IPS DF 19.7 (cell line): ENCODE measurements at regions not wholly inside any gene's neighbourhood (a gene's known extent, or its start where the extent isn't known, plus 50 kb on each side); places are given as distances from the start of the nearest gene placed in this dataset.
A peak's percentile ranks its signal among the peaks of the same experiment; 100 is the strongest.

Experiments used
- DNase-seq: peaks from one replicate; pipeline ENCODE4 v3.0.0-alpha.2; 2013; ENCODE audit warnings: low read depth, low spot score

- no peak for DNase-seq
Measured at GRCh38 chr5:68924481-68925145, 169.2 kb upstream of the SLC30A5 start.

DNA sequence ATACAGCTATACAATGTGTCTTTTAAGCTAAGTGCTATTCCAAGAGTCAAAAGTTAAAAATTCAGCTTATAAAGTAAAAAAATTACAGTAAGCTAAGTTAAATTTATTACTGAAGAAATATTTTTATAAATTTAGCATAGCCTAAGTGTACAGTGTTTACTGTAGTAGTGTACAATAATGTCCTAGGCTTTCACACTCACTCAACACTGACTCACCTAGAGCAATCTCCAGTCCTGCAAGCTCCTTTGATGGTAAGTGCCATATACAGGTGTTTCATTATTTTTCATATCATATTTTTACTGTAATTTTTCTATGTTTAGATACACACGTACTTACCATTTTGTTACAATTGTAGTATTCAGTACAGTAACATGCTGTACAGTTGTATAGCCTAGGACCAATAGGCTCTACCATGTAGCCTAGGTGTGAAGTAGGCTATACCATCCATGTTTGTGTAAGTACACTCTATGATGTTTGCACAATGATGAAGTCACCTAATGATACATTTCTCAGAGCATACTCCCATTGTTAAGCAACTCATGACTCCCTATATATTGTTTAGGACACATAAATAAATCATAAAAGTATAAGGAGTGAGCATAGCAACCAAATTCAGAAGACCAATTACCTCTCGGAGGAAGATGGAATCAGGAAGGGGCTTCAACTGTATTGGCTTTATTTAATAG, 165.1 kb upstream of the SLC30A5 start:
- DNase-seq, result no peak

DNA sequence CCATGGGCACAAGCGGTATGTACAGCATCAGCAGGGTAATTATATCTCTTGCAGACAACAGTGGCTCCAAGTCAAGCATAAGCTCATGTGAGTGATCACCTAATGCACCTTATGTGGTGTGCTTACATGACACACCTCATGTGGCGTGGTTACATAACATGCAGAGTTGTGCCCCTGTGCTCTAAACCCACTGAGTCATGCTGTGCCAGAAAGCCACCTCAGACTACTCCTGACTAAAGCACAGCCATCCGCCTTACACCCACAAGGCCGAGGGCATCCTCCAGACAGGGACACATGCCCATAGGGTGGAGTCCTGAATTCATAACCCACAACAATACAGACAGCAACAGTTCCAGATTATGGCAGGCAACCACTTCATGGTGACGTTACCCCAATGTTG, 163.7 kb upstream of the SLC30A5 start:
- DNase-seq, result no peak

- peak; percentile 57 for DNase-seq
Measured at GRCh38 chr5:68932830-68933434, 160.9 kb upstream of the SLC30A5 start.

DNA sequence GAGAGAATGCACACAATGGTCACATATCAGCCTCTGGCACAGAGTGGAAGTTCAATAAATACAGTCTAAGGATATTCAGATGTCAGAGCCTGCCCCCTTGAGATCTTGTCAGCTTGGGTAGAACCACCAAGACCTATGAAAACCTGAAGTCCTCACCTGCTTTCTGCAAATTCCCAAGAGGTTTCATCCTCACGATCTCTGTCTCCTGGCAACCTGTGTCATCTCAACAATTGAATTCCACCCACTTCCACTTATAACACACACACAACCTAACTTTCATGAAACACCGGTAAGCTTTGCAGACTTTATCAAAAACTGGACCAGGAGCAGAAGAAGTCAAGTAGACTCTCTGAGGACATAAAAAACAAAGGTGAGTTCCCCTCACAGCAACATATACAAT, 151.6 kb upstream of the SLC30A5 start:
- DNase-seq, result no peak

DNA sequence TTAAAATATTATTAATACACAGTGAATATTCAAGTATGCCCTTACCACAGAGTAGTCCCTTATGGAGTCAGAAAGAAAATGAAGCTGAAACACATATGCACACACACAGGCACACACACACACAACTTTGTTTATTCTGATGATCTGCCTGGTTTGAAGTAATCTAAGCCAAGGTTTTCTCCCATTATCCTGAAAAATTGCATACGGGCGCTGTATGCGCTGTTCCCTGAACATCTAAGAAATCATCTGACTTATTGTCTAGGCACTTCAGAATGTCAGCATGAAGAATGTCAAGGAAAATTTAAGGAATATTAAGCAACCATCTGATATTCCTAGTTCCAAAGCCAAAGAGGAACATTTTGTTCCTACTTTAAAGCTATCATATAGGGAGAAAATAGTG, 147.1 kb upstream of the SLC30A5 start:
- DNase-seq, result no peak

DNA sequence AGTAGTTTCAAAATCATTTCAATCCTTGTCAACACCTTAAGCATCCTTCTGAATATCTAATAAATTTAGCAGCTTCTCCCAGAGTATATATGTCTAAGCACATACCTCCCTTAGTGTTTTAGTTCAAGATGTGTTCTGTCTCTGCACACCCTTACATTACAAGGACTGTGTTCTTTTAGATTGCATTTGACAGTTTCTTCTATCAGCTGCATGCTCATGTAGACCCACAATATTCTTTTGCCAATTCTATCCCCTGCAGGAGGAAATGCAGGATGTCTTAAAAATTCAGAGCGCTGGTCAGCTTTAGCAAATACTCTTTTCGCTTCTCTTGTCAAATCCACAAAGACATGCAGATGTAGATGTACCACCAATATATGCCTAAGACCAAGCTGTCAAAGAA, 145.8 kb upstream of the SLC30A5 start:
- DNase-seq, result no peak

GRCh38 chr5:68949256-68949655, 144.6 kb upstream of the SLC30A5 start:
- no peak for DNase-seq

DNA sequence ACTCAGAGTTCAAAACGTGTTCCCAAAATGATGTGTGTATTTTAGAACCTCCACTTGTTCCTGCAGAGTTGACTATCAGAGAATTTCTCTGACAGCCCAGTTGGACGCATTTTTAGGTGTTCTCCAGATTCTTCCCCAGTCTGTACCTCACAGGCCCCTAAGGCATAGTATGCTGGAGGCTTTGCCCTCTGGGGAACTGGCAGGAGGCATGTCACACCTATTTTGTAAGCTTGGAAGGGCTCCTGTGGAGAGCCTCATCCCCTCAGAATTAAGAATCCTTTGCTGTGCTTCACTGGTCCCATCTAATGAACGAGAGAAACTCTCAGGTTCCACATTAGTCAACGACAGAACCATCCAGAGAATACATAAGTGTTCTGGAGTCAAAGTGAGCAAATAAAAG, 144.1 kb upstream of the SLC30A5 start:
- DNase-seq, result no peak

DNA sequence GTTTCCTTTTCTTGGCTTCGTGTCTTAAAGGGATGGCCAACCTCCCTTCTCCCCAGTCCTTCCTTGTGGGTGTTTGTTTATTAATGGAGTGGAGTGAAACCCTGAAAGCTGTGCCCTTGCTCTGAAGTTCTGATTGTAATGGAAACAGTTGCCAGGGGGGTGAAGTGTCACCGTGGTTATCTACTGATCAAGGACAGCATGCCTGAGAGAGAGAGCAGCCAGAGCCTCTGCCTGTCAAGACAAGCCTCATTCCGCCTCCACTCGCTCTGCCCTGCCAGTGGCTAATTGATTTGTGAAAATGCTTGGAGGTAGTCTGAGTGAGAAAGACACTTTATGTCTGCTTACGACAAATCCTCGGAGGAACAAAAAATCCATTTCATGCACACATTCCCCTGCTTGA, 143.7 kb upstream of the SLC30A5 start:
- no peak for DNase-seq

- DNase-seq, result no peak
Measured at GRCh38 chr5:68950930-68951329, 142.9 kb upstream of the SLC30A5 start.

DNA sequence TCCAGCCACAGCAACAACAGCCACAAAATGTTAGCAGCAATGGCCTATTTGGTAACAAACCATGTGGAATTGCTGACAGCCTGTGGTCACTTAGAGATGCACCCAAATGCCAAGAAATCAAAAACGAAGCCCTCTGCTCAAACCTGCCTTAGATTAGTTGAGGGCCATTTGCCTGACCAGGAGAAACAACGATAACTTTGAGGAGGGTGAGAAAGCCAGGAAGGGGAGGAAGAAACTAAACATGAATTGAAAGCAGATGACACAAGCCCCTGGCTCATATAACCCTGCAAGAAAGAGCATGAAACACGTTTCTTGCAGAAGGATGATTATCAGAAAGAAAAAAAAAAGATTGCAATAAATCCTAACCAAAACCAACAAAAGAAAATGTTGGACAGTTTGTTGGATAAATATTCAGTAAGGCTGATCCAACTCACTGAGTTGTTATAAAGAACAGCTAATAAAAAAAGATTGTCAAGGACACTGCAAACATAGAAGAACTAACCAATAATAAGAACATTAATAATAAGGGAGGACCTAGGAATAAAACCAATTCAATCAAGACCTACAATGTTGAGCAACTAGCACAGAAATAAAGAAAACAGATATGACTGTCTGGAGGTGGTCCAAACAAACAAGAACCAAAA, 140.5 kb upstream of the SLC30A5 start:
- no peak for DNase-seq

DNA sequence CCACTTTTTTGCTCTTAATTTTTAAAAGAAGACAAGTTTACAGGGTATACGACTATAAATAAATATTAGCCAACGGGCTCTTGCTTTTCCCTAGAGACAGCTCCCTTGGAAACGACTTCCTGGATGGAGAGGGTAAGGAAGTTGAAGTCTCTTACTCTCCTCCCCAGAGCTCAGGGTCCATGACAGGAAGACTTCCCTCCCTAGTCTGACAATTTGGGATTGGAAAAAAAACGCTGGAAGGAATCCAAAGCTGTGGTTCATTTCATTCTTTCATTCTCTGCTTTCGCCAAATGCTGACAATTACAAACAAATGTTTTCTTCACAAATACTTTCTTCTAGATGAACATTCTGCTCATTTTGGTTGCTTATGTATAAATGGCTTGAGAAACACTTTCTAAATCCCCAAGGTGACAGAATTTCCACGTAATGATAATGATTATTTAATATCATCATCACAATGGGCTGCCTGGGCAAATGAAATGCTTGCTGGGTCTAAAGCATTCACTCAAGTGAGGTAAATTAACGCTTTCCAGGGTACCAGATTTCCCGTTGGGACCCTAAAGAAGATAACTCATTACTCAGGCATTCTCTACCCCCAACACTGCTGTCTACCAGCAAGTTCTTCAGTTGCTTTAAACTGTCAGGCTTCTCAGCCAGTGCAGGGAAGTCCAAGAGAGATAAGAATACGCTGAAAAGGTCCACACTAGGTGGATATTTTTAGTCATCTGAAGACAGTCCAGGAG, 139.8 kb upstream of the SLC30A5 start:
- DNase-seq, result no peak

- DNase-seq, result no peak
Measured at GRCh38 chr5:68954618-68954910, 139.2 kb upstream of the SLC30A5 start.

- DNase-seq, result no peak
Measured at GRCh38 chr5:68957591-68957990, 136.2 kb upstream of the SLC30A5 start.

- DNase-seq, result no peak
Measured at GRCh38 chr5:68958428-68958827, 135.4 kb upstream of the SLC30A5 start.

- DNase-seq, result no peak
Measured at GRCh38 chr5:68960456-68960855, 133.4 kb upstream of the SLC30A5 start.

DNA sequence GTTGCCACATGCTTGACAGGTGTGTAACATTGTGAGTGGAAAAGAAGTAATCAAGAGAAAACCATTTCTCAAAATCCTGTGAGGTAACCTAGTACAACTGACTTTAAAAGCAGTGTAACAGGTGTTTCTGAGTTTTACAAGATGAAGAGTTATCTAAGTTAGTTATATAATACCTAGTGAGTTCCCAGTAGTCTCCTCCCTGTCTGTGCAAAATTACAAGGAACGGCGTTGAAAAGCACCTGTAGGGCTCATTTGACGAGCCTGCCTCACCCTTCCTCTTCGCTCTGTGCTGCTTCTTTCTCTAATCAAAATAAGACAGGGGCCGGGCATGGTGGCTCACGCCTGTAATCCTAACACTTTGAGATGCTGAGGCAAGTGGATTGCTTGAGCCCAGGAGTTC, 132.9 kb upstream of the SLC30A5 start:
- DNase-seq, result no peak

GRCh38 chr5:68961762-68962161, 132.1 kb upstream of the SLC30A5 start:
- DNase-seq, result no peak

DNA sequence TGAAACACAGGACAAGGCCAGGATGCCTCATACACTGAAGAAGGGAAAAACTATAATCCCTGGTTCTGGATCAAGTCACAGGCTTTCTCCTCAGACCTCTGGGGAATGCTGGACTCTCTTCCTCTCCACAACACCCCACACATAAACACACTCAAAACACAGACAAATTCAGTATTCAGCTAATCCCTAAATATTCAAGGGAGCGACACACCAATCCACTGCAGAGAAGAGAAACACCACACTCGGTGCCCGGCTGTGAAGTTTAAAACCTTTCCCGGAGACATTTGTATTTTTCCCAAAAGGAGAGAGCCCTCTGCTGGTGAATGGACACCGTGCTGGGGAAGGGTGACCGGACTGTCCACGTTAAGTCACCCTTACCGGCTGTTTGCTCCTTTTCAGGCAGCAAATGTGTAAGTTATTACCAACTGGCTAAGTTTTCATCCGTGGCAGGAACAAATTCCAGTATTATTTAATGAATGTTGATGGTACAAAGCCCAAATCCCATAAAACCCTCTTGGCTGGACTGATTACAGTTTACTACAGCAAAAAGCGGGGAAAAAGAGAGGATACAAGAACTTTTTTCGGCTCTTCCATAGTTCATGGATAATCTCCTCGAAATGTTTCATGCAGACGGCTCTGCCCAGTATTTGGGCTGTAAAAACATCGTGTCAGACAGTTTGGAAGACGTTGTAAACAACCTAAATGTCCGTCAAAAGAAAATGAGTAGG, 130.9 kb upstream of the SLC30A5 start:
- peak; percentile 42 for DNase-seq

DNA sequence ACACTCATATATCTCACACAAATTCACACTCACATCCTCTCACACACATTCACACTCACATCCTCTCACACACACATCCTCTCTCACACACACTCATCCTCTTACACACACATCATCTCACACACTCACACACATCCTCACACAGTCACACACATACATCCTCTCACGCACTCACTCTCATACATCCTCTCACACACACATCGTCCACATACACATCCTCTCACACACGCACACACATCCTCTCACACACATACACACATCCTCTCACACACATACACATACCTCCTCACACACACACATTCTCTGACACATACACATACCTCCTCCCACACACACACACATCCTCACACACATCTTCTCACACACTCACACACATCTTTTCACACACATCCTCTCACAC, 129.1 kb upstream of the SLC30A5 start:
- no peak for DNase-seq

GRCh38 chr5:68965926-68966325, 127.9 kb upstream of the SLC30A5 start:
- DNase-seq, result no peak
